HG03066 (cell line): ENCODE measurements at regions not wholly inside any gene's neighbourhood (a gene's known extent, or its start where the extent isn't known, plus 50 kb on each side); places are given as distances from the start of the nearest gene placed in this dataset.

Experiments
- ATAC-seq: cut with Tn5 transposase; IDR thresholded peaks from one replicate; pipeline ENCODE4 v1.9.1; 2021; ENCODE audit warnings: low read depth; ENCODE audit not compliant: unreplicated experiment

GRCh38 chr6:6704103-6705060, 115.9 kb downstream of the LY86 start:
- no peak for ATAC-seq

- no peak for ATAC-seq
Observed at GRCh38 chr6:6705061-6705425, 116.5 kb downstream of the LY86 start.

- ATAC-seq, result no peak
Observed at GRCh38 chr6:6705915-6706675, 117.6 kb downstream of the LY86 start.

- no peak for ATAC-seq
Observed at GRCh38 chr6:6707143-6707542, 118.6 kb downstream of the LY86 start.

- ATAC-seq, result no peak
Observed at GRCh38 chr6:6709106-6709505, 120.6 kb downstream of the LY86 start.

- ATAC-seq, result no peak
Observed at GRCh38 chr6:6711031-6711785, 122.7 kb downstream of the LY86 start.

- no peak for ATAC-seq
Observed at GRCh38 chr6:6711832-6712448, 123.4 kb downstream of the LY86 start.

- ATAC-seq, result no peak
Observed at GRCh38 chr6:6712449-6713403, 124.2 kb downstream of the LY86 start.

GRCh38 chr6:6713657-6714056, 125.1 kb downstream of the LY86 start:
- no peak for ATAC-seq

- ATAC-seq, result no peak
Observed at GRCh38 chr6:6714118-6714897, 125.8 kb downstream of the LY86 start.

- ATAC-seq, result no peak
Observed at GRCh38 chr6:6714953-6715352, 126.4 kb downstream of the LY86 start.

- ATAC-seq, result no peak
Observed at GRCh38 chr6:6715465-6715864, 126.9 kb downstream of the LY86 start.

- ATAC-seq, result no peak
Observed at GRCh38 chr6:6716998-6717763, 128.7 kb downstream of the LY86 start.

GRCh38 chr6:6717953-6718352, 129.4 kb downstream of the LY86 start:
- no peak for ATAC-seq

GRCh38 chr6:6721606-6722005, 133.1 kb downstream of the LY86 start:
- ATAC-seq, result no peak

GRCh38 chr6:6722195-6722594, 133.7 kb downstream of the LY86 start:
- no peak for ATAC-seq

- ATAC-seq, result no peak
Observed at GRCh38 chr6:6723361-6723760, 134.8 kb downstream of the LY86 start.
